Pancreas (tissue), 10 donors: ENCODE measurements at regions not wholly inside any gene's neighbourhood (a gene's known extent, or its start where the extent isn't known, plus 50 kb on each side); places are given as distances from the start of the nearest gene placed in this dataset.

ENCODE experiments used
- ATAC-seq, 4 donors: fragments of 200-7000 bp; cut with Tn5 transposase; one replicate each; pipeline versions ENCODE4 v1.8.0 to v1.9.1; 2020; ENCODE audit warnings: mild to moderate bottlenecking in 4 of 4, moderate library complexity in 4 of 4
- DNase-seq, 6 donors: peaks; one replicate each; pipeline ENCODE4 v3.0.0-alpha.2; 2020
- FAIRE-seq: peaks from 2 replicates; lab custom pipeline; 2012; peaks lifted over from hg19 to GRCh38; lab: Jason Lieb, UNC
- H3K27ac ChIP-seq, 4 donors: fragments of 200-600 bp; sonication (generic); 1 replicate in 3 of 4; 2 replicates in 1 of 4; pipeline versions ENCODE4 v1.5.0 to v1.8.0; 2020
- H3K27me3 ChIP-seq, 4 donors: fragments of 200-600 bp; one replicate each; pipeline ENCODE4 v1.8.0; 2021
- H3K36me3 ChIP-seq, 3 donors: fragments of 200-600 bp; sonication (generic) in 1 of 3; one replicate each; pipeline versions ENCODE4 v1.5.0 to v1.8.0; 2020 to 2021
- H3K4me1 ChIP-seq, 3 donors: fragments of 200-600 bp; one replicate each; pipeline ENCODE4 v1.8.0; 2021
- H3K4me3 ChIP-seq, 4 donors: fragments of 200-600 bp; sonication (generic) in 2 of 4; one replicate each; pipeline versions ENCODE4 v1.5.0 to v1.8.0; 2020 to 2021
- H3K9me3 ChIP-seq, 4 donors: fragments of 200-600 bp; one replicate each; pipeline ENCODE4 v1.8.0; 2021
- CTCF ChIP-seq, 4 donors: fragments of 200-600 bp; sonication (generic) in 3 of 4; IDR thresholded peaks; one replicate each; pipeline versions ENCODE4 v1.5.0 to v1.8.0; 2021; ENCODE audit warnings: antibody characterized with exemption in 4 of 4
- WGBS, 2 donors: extraction: QIAGEN DNeasy Blood & Tissue Kit; methylation state at CpG; one replicate each; pipeline ENCODE4 v1.1.7; 2013; 5-methylcytosine and 5-hydroxymethylcytosine counted together
- intact Hi-C, 3 donors: fragments of 100-400 bp; cut with DNase I; formaldehyde crosslinking; loops; one replicate each; pipeline versions ENCODE4 v1.11.1 to v1.14.2; 2022
- donor health status: healthy with polysubstance abuse.
- donor health status: DM: no; HTN: no; CAD: no; lungs with moderate emphysema.
- donor health status: DM: no; HTN: no; CAD: no.
- donor health status: control.
- donor health status: control.
- donor health status: Bipolar disorder and iron deficiency.
- donor health status: DM: yes; HTN: yes; CAD: no.
- donor health status: DM: no; HTN: no; CAD: no.
- donor health status: DM: no; HTN: no; CAD: no.
- donor health status: DM: yes; HTN: yes; CAD: no.

- TF ChIP-seq CTCF (IDR thresholded peaks at IDR 0.05): no peak
- Histone ChIP-seq H3K4me1 (no peaks in the 10 kb centered on the region), H3K36me3 (no peaks in the 10 kb centered on the region), H3K4me3 (no peak overlapping the region), H3K9me3 (no peaks in the 10 kb centered on the region), H3K27me3 (no peaks in the 10 kb centered on the region), H3K27ac (no peak overlapping the region)
- no peak for FAIRE-seq
- WGBS, 2 donors: 23 to 37% methylated on average over 1 of the region's 1 CpG
- no peak for ATAC-seq
- DNase-seq: no peak
- intact Hi-C loops: no loop called here
Observed at GRCh38 chr4:16952896-16953630, 54.6 kb upstream of the LDB2 start.

GRCh38 chr4:16952462-16952871 is 54.0 kb upstream of the LDB2 start:
- WGBS, 2 donors: 48 to 63% methylated on average over 8 of the region's 8 CpGs
- no peaks in the 10 kb centered on the region for H3K4me1 ChIP-seq
- ATAC-seq (no peak), DNase-seq (no peak), FAIRE-seq (no peak)
- no peak for TF ChIP-seq CTCF (IDR thresholded peaks at IDR 0.05)
- intact Hi-C loops: no loop called here
- H3K9me3 ChIP-seq: no peaks in the 10 kb centered on the region
- H3K27ac ChIP-seq: no peak overlapping the region
- no peaks in the 10 kb centered on the region for H3K27me3 ChIP-seq
- H3K4me3 ChIP-seq: no peak overlapping the region
- no peaks in the 10 kb centered on the region for H3K36me3 ChIP-seq
